BLaER1 (cell line): ENCODE measurements at regions not wholly inside any gene's neighbourhood (a gene's known extent, or its start where the extent isn't known, plus 50 kb on each side); places are given as distances from the start of the nearest gene placed in this dataset.

Experiments
- H3K27ac ChIP-seq: shearing (Covaris generic); formaldehyde crosslinking; 2 replicates; pipeline ENCODE4 v1.8.1; 2022
- H3K27me3 ChIP-seq: shearing (Covaris generic); formaldehyde crosslinking; 2 replicates; pipeline ENCODE4 v1.8.1; 2022
- H3K36me3 ChIP-seq: shearing (Covaris generic); formaldehyde crosslinking; 2 replicates; pipeline ENCODE4 v1.8.1; 2022
- H3K4me1 ChIP-seq: shearing (Covaris generic); formaldehyde crosslinking; 2 replicates; pipeline ENCODE4 v1.8.1; 2022
- H3K4me2 ChIP-seq: shearing (Covaris generic); formaldehyde crosslinking; 2 replicates; pipeline ENCODE4 v1.8.1; 2022
- H3K4me3 ChIP-seq: shearing (Covaris generic); formaldehyde crosslinking; 2 replicates; pipeline ENCODE4 v1.8.1; 2022
- H3K9ac ChIP-seq: shearing (Covaris generic); formaldehyde crosslinking; 2 replicates; pipeline ENCODE4 v1.8.1; 2022
- H3K9me3 ChIP-seq: shearing (Covaris generic); formaldehyde crosslinking; 2 replicates; pipeline ENCODE4 v1.8.1; 2022
- H4K20me1 ChIP-seq: shearing (Covaris generic); formaldehyde crosslinking; 2 replicates; pipeline ENCODE4 v1.8.1; 2022
- Cebpa-rat ChIP-seq: shearing (Covaris generic); IDR thresholded peaks from 2 replicates; pipeline ENCODE4 v1.8.1; 2022

DNA sequence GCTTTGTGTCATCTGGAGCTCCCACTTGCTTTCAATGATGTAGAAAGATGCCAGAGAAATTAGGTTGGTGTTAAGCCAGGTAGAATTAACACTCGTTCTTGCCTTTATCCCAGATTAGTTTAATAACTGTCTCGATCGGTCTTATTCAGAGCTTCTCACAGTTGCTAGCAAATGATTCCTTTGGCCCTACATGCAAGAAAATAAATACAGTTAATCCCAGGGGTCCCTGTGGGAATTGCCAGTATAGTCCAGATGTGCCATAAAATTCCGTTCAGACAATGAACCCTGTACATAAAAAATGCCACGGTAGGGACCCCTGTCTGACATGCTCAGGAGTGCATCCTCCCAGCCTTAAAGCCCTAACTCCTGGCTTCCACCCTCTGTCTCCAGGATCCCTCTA is 207.5 kb downstream of the ARHGAP12 start:
- no peak for TF ChIP-seq Cebpa-rat
- Histone ChIP-seq H3K4me2 (no peak overlapping the region), H3K27me3 (no peaks in the 10 kb centered on the region), H3K4me3 (no peak overlapping the region), H3K4me1 (no peaks in the 10 kb centered on the region), H3K9me3 (peaks cover 9% of the 10 kb centered on the region), H3K9ac (no peak overlapping the region), H3K36me3 (no peaks in the 10 kb centered on the region), H4K20me1 (no peaks in the 10 kb centered on the region), H3K27ac (no peak overlapping the region)

DNA sequence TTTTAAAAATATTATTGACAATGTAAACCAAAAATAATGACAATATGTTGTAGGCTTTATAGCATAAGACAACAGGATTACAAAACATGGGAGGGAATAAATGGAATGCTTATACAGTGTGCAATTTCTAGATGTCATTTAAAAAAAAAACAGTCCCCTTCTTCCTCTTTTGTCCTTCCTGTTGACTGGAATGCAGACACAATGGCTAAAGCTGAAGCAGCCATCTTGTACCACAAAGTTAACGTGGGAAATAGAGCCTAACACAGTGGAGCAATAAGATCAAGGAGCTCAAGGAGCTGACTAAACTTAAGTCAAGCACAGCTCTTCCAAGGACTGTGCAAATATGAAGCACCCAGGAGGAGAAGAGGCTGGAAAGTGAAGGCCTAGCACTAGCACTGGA is 208.1 kb downstream of the ARHGAP12 start:
- no peaks in the 10 kb centered on the region for H3K36me3 ChIP-seq
- H3K9ac ChIP-seq, result no peak overlapping the region
- H3K4me3 ChIP-seq, result no peak overlapping the region
- H3K9me3 ChIP-seq, result peaks cover 9% of the 10 kb centered on the region
- TF ChIP-seq Cebpa-rat, result no peak
- H4K20me1 ChIP-seq, result no peaks in the 10 kb centered on the region
- no peak overlapping the region for H3K27ac ChIP-seq
- H3K27me3 ChIP-seq, result no peaks in the 10 kb centered on the region
- H3K4me2 ChIP-seq, result no peak overlapping the region
- H3K4me1 ChIP-seq, result no peaks in the 10 kb centered on the region

DNA sequence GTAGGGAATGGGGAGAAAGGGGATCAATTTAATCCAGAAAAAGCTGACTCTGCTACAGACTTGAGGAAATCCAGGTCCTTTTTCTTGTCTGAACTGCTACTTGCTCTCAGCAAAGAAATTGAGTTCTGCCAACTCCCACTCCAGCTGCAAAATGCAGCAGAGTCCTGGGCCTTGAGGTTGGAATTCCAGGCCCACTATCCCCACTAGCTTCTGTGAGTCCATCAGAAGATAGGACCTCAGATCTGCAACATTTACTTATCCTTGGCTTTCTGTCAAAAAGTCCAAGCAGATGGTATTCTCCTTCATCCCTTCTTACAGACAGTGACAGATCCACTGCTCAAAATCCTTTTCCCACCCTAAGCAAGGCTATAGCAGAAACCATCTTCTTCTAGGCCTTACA is 219.2 kb downstream of the ARHGAP12 start:
- no peaks in the 10 kb centered on the region for H3K36me3 ChIP-seq
- H3K9me3 ChIP-seq, result peaks cover 43% of the 10 kb centered on the region
- H3K4me2 ChIP-seq, result peak overlapping the region; percentile 93
- H4K20me1 ChIP-seq, result no peaks in the 10 kb centered on the region
- no peak overlapping the region for H3K9ac ChIP-seq
- TF ChIP-seq Cebpa-rat, result no peak
- H3K27me3 ChIP-seq, result no peaks in the 10 kb centered on the region
- peaks cover 45% of the 10 kb centered on the region for H3K4me1 ChIP-seq
- peak overlapping the region; percentile 92 for H3K27ac ChIP-seq
- no peak overlapping the region for H3K4me3 ChIP-seq

DNA sequence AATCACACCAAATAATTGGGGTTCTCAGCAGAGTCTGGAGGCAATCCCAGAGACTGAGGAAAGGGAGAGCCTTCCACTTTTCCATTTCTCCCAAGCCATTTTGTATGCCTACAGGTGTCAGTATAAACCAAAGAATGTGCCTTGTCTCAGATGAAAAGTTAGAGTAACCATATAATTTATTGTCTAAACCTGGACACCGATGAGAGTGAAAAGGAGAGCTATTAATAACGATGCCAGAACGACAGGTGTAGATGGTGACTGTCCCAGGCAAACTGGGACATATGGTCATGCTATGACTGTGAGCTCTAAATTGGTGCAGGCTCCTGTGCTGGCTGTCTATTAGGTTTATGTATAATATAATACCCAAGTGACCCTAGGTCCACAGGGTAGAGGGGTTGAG is 219.6 kb downstream of the ARHGAP12 start:
- peak overlapping the region; percentile 93 for H3K4me2 ChIP-seq
- H3K27me3 ChIP-seq, result no peaks in the 10 kb centered on the region

DNA sequence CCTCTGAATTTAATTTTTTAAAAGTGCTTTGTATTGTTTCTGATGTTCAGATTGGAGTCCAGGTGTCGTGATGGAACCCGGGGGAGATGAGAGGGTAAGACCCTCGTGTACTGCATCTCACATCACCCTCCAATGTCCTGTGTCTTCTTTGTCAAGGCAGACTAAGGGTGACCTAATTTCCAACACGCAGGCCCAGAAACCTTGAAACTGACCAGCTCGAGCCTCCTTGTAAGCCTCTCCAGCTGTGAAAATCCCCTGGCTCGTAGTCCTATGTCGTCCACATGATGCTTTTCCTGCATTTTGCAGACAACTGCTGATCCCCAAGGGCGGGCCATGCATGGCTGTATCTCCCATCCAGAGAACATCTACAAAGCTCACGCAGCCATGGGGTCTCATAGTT is 220.2 kb downstream of the ARHGAP12 start:
- Histone ChIP-seq H3K4me3 (no peak overlapping the region), H3K9me3 (peaks cover 52% of the 10 kb centered on the region), H3K27ac (peak overlapping the region; percentile 92), H4K20me1 (no peaks in the 10 kb centered on the region), H3K4me1 (peaks cover 45% of the 10 kb centered on the region), H3K4me2 (peak overlapping the region; percentile 93), H3K9ac (peak overlapping the region; percentile 77), H3K36me3 (peaks cover 2% of the 10 kb centered on the region; the same call in 1 of the 2 replicates), H3K27me3 (no peaks in the 10 kb centered on the region)
- TF ChIP-seq Cebpa-rat, result no peak

More for the DNA sequence above, 219.6 kb downstream of the ARHGAP12 start:
- H3K9me3 ChIP-seq, result peaks cover 46% of the 10 kb centered on the region
- peaks cover 45% of the 10 kb centered on the region for H3K4me1 ChIP-seq
- no peaks in the 10 kb centered on the region for H3K36me3 ChIP-seq
- TF ChIP-seq Cebpa-rat, result no peak
- H3K9ac ChIP-seq, result no peak overlapping the region; the same call in 1 of the 2 replicates
- H3K27ac ChIP-seq, result peak overlapping the region; percentile 92
- H4K20me1 ChIP-seq, result no peaks in the 10 kb centered on the region
- H3K4me3 ChIP-seq, result no peak overlapping the region

DNA sequence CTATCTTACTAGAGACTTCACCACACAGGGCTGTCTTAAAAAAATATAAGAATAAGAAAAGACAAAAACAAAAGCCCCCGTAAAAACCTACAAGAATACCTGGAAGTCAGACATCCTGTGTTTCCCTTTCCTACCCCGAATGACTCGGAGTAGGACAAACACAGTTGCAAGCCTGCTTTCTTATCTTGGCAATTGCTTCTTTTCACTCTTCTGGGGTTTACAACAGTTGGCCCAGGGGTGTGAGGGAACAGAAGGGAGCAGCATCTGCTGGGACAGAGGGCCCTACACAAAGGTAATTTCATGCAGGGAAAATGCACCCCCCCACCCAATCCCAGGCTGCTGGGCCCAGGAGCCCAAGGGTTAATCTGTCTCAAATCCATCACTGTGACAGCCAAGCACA is 220.6 kb downstream of the ARHGAP12 start:
- no peak for TF ChIP-seq Cebpa-rat
- Histone ChIP-seq H3K4me3 (peak overlapping the region; percentile 57), H3K36me3 (peaks cover 6% of the 10 kb centered on the region; the same call in 1 of the 2 replicates), H3K9me3 (peaks cover 54% of the 10 kb centered on the region), H4K20me1 (no peaks in the 10 kb centered on the region), H3K27ac (peak overlapping the region; percentile 92), H3K4me1 (peaks cover 45% of the 10 kb centered on the region), H3K4me2 (peak overlapping the region; percentile 93), H3K27me3 (no peaks in the 10 kb centered on the region), H3K9ac (peak overlapping the region; percentile 77)

DNA sequence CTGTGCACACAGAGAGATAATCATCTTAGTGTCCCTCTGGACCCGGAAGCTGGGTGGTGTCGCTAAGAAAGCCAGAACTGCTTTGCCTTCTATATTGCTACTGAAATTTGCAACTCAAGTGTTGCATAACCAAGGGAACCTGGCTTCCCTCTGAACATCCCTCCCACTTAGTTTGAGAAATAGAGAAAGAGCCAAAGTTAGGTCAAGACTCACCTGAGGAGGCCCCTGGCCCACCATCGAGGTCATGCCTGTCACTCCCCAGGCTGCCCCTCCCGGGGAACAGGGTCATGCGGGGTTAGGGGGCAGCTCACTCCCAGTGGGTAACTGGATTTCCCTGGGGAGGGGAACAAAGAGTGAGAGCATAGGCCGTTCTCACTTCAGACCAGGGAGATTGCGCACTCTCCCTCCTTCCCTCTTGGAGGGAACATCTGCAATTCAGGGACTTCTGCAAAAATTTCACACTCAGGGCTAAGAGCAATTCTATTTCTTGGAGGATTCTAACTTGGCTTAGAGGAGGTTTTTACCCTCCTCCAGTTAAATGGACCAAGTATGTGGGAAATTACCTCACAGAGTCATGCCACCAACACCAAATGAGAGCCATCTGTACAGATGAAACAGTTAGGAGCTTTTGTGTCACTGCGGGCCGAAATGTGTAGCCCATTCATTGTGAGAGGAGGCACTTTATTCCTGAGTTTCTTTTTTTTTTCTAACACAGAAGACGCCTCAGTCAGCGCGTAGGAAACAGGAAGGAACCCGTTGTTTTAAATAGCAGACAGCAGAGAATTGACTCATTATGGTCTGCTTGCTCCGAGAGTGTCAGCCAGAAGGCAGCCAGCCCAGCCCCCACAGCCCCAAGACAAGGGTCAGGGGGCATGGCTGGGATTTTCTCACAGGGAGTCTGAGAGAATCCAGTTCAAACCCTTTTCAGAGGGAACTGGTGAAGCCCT is 221.3 kb downstream of the ARHGAP12 start:
- TF ChIP-seq Cebpa-rat, result peak; percentile 83
- Histone ChIP-seq H3K27me3 (no peaks in the 10 kb centered on the region), H3K27ac (peak overlapping the region; percentile 92), H3K36me3 (peaks cover 7% of the 10 kb centered on the region; the same call in 1 of the 2 replicates), H4K20me1 (no peaks in the 10 kb centered on the region), H3K9me3 (peaks cover 53% of the 10 kb centered on the region), H3K4me3 (peak overlapping the region; percentile 57), H3K9ac (peak overlapping the region; percentile 77), H3K4me1 (peaks cover 47% of the 10 kb centered on the region), H3K4me2 (peak overlapping the region; percentile 93)

DNA sequence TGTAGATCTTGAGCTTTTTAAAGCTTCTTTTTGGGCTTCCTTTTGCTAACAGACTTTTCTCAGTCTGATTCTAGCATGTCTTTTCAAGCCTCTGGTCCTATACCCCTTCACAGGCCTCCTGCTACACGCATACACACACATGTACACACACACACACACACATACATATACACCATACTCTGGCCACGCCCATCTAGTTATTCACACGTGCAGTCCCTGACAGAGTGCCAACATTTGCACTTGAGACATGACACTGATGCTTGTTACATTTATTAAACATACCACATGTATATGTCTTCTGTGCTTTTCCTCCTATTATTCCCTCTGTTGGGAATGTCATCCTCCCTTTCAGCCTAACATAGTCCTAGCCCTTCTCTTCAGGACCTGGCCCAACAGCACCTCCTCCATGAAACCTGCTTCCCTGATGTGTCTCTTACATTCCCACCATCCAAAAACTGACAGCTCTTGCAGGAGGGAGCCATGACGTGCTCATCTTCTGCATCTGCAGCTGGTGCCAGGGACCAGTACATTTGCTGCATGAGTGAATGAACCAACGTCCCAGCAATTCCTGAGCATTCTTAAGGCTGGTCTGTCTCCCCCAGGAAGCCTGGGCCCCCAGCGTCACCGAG is 222.1 kb downstream of the ARHGAP12 start:
- peaks cover 7% of the 10 kb centered on the region; the same call in 1 of the 2 replicates for H3K36me3 ChIP-seq
- peak overlapping the region; percentile 57 for H3K4me3 ChIP-seq
- H3K9ac ChIP-seq, result peak overlapping the region; percentile 77; the same call in 1 of the 2 replicates
- no peaks in the 10 kb centered on the region for H4K20me1 ChIP-seq
- no peak for TF ChIP-seq Cebpa-rat
- peak overlapping the region; percentile 92 for H3K27ac ChIP-seq
- H3K27me3 ChIP-seq, result no peaks in the 10 kb centered on the region
- H3K9me3 ChIP-seq, result peaks cover 45% of the 10 kb centered on the region
- H3K4me1 ChIP-seq, result peaks cover 55% of the 10 kb centered on the region
- peak overlapping the region; percentile 93 for H3K4me2 ChIP-seq

DNA sequence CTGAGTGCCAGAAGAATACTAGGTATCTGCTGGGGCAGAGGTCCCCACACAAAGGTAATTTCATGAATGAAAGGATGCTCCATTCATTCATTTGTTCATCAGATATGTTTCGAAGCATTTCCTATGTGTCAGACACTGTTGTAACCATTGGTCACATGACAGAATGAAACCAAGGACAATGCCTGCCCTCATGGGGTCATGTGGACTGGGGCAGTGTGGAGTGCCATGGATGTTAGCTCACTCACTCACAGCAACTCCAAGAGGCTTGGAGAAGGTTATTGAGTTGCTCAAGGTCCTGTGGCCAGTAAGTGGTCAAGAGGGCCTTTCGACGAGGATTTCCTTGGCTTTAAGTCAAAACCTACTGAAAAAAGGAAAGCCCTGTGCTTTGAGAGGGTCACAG is 223.5 kb downstream of the ARHGAP12 start:
- Histone ChIP-seq H3K9me3 (peaks cover 33% of the 10 kb centered on the region), H3K27me3 (no peaks in the 10 kb centered on the region), H3K27ac (peak overlapping the region; percentile 92; the same call in 1 of the 2 replicates), H3K9ac (no peak overlapping the region), H3K36me3 (peaks cover 7% of the 10 kb centered on the region; the same call in 1 of the 2 replicates), H3K4me2 (no peak overlapping the region), H3K4me3 (no peak overlapping the region), H4K20me1 (no peaks in the 10 kb centered on the region), H3K4me1 (peaks cover 69% of the 10 kb centered on the region)
- TF ChIP-seq Cebpa-rat, result no peak

DNA sequence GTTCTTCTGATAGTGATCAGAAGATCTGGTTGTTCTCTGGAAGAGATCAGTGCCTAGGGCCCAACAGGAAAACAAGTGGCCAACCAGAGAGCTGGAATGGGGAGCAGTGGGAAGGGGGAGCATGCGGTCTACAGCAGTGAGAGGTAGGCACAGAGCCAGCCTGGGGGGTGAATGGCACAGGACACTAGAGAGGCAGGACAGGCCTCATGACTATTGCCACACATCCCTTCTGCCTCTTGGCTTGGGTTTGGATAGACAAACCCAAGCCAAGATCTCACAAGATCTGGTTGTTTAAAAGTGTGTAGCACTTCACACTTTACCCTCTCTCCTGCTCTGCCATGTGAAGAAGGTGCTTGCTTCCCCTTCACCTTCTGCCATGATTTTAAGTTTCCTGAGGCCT is 224.4 kb downstream of the ARHGAP12 start:
- H4K20me1 ChIP-seq, result no peaks in the 10 kb centered on the region
- no peak for TF ChIP-seq Cebpa-rat
- H3K4me1 ChIP-seq, result peaks cover 74% of the 10 kb centered on the region
- no peak overlapping the region for H3K9ac ChIP-seq
- H3K4me2 ChIP-seq, result no peak overlapping the region
- H3K4me3 ChIP-seq, result no peak overlapping the region
- no peak overlapping the region for H3K27ac ChIP-seq
- H3K27me3 ChIP-seq, result no peaks in the 10 kb centered on the region
- H3K36me3 ChIP-seq, result peaks cover 7% of the 10 kb centered on the region; the same call in 1 of the 2 replicates
- H3K9me3 ChIP-seq, result peaks cover 25% of the 10 kb centered on the region
